GM19452 (cell line): ENCODE measurements at regions not wholly inside any gene's neighbourhood (a gene's known extent, or its start where the extent isn't known, plus 50 kb on each side); places are given as distances from the start of the nearest gene placed in this dataset.
"Not testable (repeated sequence)": the region's sequence is repeated elsewhere in the genome, so short reads cannot be mapped to it uniquely, and the experiment has no call there.

Experiments used
- ATAC-seq: cut with Tn5 transposase; IDR thresholded peaks from one replicate; pipeline ENCODE4 v1.9.1; 2021; ENCODE audit not compliant: unreplicated experiment

DNA sequence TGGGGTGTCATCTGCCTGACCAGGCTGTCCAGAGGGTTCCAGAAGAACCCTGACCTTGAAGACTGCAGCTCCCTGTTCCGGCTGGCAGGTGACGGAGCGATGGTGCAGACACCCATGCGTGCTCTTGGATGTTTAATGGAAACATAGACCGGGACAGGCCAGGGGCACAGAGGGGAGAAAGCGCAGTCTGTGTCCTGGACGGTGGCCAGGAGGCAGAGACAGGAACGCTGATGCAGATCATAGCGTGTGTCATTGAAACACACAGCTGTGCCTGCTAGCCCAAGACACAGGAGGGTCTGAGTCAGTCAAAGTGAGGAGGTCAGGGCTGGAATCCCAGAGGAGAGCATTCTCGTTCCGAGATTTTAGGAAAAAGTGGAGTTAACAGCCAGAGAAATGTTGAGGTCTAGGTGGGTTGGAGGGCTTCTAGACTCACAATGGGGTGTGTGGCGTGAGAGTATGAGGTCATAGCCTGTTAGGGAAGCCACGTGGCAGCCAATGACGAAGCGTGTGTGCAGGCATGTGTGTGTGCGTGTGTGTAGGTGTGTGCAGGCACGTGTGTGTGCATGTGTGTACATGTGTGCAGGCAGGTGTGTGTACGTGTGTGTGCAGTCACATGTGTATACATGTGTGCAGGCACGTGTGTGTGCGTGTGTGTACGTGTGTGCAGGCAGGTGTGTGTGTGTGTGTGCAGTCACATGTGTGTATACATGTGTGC, 167.0 kb downstream of the ERMARD start:
- ATAC-seq: no peak

- ATAC-seq: no peak
Observed at GRCh38 chr6:169917153-169917552, 165.7 kb downstream of the ERMARD start.

GRCh38 chr6:169915769-169916550, 164.5 kb downstream of the ERMARD start:
- ATAC-seq: no peak

- not testable (repeated sequence) for ATAC-seq
Observed at GRCh38 chr6:169913745-169914144, 162.3 kb downstream of the ERMARD start.

- no peak for ATAC-seq
Observed at GRCh38 chr6:169913096-169913638, 161.7 kb downstream of the ERMARD start.

DNA sequence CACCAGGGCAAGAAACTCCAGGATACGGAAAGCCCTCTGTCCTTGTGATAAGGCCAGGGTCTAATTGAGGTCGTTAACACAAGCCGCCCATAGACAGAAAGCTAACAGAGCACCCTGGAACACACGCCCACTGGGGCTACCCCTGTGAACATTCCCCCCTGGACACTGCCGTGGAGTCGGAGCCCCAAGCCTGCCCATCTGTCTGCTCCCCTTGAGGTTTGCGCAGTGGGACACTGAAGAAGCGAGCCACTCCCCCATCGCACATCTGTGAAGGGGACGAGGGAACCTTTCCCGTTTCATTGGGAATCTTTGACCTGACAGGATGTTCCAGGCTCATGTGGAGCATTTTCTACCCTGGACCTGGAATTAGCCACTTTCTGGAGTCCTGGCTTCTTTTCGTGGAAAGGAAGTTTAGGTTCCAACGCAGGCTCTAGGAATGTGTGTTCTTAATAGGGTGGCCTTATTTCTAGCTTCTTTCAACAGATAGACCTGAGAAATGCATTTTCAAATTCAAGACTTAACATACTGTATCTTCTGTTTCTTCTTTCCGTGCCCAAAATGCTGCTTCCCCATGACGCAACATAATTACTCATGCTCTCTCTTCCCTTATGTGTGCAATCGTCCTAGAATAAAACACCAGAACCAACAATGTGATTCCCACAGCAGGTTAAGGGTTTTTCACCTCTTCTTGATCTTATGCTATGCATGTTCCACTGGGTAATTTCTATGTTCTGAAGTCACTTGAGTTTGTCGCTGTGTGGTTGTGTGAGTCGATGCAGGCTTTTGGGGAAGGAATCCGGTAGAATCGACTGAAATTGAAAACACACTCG, 161.1 kb downstream of the ERMARD start:
- no peak for ATAC-seq

- no peak for ATAC-seq
Observed at GRCh38 chr6:169911264-169912263, 160.1 kb downstream of the ERMARD start.

- ATAC-seq: no peak
Observed at GRCh38 chr6:169909113-169909512, 157.7 kb downstream of the ERMARD start.

- ATAC-seq: no peak
Observed at GRCh38 chr6:169908403-169908933, 157.0 kb downstream of the ERMARD start.

GRCh38 chr6:169907419-169908115, 156.1 kb downstream of the ERMARD start:
- no peak for ATAC-seq

- no peak for ATAC-seq
Observed at GRCh38 chr6:169906688-169907418, 155.4 kb downstream of the ERMARD start.

GRCh38 chr6:169906004-169906687, 154.7 kb downstream of the ERMARD start:
- ATAC-seq: no peak

DNA sequence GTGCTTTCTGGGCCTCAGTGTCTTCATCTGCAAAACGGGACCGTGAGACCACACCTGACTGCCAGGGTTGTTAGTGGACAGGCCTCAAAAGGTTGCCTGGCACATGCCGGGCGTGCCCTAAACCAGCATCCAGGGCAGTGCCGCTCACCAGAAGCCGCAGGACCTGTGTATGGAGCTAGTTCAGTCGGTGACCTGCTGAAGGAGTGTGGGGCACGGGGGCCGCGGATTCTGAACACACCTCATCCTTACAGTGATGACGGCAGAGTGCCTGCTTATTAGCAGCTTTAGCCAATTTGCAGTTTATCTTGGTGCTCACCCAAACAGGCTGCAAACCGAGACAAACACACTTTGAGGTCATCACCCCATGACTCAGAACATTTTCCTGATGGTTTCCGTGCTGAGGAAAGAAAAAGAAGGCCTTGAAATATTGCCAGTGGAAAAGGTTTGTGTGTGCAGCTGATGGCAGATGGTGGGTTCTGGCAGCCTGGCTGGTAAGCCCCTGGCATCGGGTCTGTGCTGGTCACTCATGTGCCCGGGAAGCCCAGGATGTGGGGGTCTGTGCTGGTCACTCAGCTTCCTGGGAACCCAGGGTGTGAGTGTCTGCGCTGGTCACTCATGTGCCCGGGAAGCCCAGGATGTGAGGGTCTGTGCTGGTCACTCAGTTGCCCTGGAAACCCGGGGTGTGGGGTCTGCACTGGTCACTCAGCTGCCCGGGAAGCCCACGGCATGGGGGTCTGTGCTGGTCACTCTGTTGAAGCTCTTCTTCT, 153.8 kb downstream of the ERMARD start:
- no peak for ATAC-seq

DNA sequence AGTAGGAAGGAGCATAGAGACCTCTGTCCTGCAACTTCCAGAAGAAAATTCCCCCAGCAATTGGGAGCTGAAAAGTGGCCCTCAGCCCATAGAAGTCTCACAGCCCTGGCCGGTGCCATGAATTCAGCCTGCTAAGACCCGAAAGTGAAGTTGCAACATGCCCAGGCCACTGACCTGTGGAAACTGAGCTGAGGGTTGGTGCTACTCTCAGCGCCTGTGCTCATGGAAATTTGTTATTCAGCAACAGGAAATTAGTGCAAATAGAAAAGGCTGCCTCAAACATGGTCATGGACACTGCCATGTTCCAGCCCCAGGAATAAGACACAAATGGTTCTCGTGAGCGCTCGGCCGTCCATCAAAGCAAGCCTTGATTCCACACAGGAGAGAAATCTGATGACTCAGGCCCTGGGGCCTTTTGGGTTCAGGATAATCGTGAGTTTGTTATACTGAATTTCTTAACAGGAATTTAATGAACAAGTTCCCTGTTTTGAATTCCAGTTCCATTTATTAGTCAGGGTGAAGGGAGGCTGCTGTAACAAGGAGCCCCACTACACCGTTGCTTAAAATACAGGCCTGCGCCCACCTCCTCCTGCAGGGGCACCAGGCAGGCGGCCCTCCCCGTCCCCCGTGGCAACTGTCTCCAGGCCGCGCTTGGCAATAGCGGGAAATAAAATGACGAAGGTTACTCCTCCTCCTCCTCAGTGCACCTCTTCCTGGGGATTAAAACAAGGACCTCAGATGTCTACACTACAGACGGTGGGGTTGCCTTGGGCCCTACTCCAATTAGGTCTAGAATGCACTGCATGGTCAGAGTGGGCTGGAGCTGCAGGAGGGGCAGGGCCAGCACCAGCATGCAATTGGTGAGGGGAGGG, 152.9 kb downstream of the ERMARD start:
- no peak for ATAC-seq

GRCh38 chr6:169903122-169903521, 151.7 kb downstream of the ERMARD start:
- ATAC-seq: no peak

DNA sequence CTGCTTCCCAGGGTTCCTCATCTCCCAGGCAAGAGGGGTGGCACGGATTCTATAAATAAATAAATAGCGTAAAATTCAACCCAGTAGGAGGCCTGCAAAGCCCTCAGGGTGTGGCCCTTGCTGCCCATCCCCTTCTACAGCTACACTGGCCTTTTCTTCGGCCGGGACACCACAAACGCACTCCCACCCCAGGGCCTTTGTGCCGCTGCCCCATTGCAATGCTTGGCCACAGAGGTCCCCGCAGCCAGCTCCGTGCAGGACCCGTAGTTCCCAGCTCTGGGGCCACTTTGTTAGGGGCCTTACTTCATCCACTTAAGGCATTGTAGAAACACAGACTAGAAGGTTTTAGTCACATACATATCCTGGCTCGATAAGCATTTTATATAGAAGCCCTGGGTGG, 151.2 kb downstream of the ERMARD start:
- no peak for ATAC-seq
